Stimulated activated CD8-positive, alpha-beta memory T cell treated with anti-CD3 and anti-CD28 coated beads, Interleukin-12 subunit alpha, Interleukin-12 subunit beta, amount 100 ng/mL, for 4 hours (primary cell): ENCODE measurements at regions not wholly inside any gene's neighbourhood (a gene's known extent, or its start where the extent isn't known, plus 50 kb on each side); places are given as distances from the start of the nearest gene placed in this dataset.

Experiments used
- DNase-seq: peaks from one replicate; pipeline ENCODE4 v3.0.0-alpha.2; 2020; ENCODE audit warnings: low read depth

- no peak for DNase-seq
These were observed 110.1 kb downstream of the SNX5 start for GRCh38 chr20:17858450-17859001.

GRCh38 chr20:17857639-17858449, 110.8 kb downstream of the SNX5 start:
- no peak for DNase-seq

DNA sequence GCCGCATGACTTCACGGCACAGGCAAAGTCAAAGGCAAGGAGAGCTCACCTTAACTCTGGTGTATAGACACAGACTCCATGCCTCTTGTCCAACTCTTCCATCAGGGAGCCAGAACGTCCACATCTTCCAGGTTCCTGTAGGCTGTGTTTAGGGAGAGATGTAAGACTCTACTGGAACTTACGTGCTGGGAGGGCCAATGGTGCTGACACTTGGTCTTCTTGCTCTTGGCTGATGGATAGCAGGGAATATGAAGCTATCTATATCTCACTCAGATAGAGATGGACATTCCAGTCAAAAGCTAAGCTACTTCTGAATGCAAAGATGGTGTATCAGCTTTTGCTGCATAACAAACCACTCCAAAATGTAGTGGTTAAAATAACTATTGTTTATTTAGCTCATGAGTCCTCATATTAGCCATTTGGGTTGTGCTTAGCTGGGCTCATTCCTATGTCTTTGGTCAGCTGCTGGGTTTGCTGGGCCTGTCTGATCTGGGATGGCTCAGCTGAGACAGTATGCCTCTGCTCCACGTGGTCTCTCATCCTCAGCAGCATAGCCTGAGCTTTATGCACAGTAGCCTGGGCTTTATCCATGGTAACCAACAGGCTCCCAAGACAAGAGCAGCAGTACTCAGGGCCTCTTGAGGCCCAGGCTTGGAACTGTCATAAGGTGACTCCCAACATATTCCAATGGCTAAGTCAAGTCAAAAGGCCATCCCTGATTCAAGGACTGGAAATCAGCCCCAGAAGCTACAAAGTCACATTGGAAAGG, 111.6 kb downstream of the SNX5 start:
- no peak for DNase-seq

- no peak for DNase-seq
These were observed 112.5 kb downstream of the SNX5 start for GRCh38 chr20:17856024-17856564.

GRCh38 chr20:17854307-17854903, 114.2 kb downstream of the SNX5 start:
- no peak for DNase-seq

DNA sequence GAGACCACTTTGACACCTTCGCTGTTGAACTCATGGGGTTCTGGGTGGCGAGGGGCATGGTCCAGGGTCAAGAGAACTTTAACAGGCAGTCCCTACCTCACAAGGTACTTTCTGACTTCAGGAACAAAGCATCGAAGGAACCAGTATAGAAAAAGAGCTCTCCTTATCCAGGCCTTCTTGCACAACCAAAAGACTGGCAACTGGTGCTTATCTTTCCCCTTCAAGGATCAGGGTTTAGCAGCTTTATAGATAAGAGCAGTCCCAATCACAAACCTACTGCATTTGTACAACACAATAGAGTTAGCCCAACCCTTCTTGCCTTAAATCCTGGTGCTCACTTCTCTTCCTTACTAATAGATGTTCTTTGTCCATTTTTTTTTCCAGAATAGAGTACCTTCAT, 116.3 kb downstream of the SNX5 start:
- no peak for DNase-seq

- DNase-seq, result no peak
These were observed 117.9 kb downstream of the SNX5 start for GRCh38 chr20:17850684-17851026.

- DNase-seq, result no peak
These were observed 118.5 kb downstream of the SNX5 start for GRCh38 chr20:17849901-17850683.

DNA sequence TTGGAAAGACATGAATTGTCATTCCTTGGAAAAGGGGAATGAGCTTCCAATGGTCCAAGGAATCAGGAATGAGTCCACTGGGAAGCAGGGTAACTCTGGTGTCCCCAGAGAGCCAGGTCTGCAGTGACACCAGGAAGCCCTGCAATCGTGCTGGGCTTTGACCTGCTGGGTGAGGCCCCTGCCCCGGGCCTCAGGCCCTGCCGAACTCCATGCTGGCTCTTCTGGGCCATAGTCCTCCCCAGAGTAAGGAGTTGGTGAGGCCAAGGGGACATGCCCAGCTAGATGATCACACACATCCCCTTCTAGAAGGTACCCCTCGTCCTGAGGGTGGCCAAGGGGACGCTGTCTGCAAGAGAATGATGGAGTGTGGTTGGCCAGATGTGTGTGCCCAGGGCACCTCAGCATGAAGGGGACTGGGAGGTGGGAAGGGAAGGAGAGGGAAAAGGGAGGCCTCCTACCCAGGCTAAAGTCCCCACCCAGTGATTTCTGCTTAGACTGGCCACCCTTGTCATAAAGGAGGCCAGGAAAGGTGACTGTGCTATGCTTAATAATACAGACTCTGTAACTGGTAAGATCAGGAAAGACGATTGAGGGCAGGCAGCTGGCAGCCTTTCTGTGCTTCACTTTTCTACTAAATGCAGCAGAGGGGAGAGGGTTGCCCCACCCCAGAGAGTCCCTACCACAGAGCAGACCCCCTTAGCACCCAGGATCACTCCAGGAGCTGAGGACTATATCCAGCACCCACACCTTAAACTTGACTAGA, 119.3 kb downstream of the SNX5 start:
- no peak for DNase-seq

GRCh38 chr20:17848249-17849048, 120.1 kb downstream of the SNX5 start:
- no peak for DNase-seq

- DNase-seq, result no peak
These were observed 122.7 kb downstream of the SNX5 start for GRCh38 chr20:17845701-17846475.

GRCh38 chr20:17844549-17845298, 123.9 kb downstream of the SNX5 start:
- no peak for DNase-seq

DNA sequence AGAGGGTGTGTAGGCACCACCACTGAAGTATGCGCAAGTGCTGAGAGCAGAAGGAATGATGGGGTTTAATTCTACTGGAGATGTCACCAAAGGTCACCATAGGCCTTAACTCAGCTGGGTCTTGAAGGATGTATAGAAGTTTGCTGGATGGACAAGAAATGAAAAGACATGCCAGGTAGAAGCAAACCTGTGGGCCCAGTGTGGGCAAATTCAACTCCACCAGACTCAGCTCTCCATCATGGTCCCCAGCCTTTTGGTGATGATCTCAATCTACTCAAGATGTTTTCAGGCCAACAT, 124.5 kb downstream of the SNX5 start:
- DNase-seq, result no peak

- no peak for DNase-seq
These were observed 125.1 kb downstream of the SNX5 start for GRCh38 chr20:17843246-17844132.

- DNase-seq, result no peak
These were observed 126.8 kb downstream of the SNX5 start for GRCh38 chr20:17841751-17842215.

- DNase-seq, result no peak
These were observed 128.2 kb downstream of the SNX5 start for GRCh38 chr20:17840423-17840822.

DNA sequence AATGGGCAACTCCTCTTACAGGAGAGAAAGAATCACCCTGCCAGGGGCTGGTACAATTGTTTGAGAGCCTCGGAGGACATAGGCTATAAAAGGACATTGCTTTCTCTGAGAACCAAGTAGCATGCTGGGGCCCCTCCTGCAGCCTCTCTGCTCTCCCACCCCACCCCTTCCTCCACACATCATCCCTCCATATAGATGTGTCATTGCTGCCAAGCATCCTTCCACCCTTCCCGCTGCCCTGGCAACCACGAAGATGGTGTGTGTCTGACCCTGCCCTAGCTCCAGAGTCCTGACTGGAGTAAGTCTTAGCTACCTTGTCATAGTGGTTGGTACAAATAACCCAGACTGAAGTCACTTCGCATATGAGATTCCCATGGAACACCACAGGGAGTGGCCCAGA, 129.7 kb downstream of the SNX5 start:
- no peak for DNase-seq

GRCh38 chr20:17837179-17837578, 131.4 kb downstream of the SNX5 start:
- no peak for DNase-seq
